Stimulated activated naive B cell treated with anti-CD40 and anti-IgM and Interleukin-4, amounts not matched to agents 10 μg/mL and 1 μg/mL and 100 μg/mL, for 72 hours (primary cell): ENCODE measurements at regions not wholly inside any gene's neighbourhood (a gene's known extent, or its start where the extent isn't known, plus 50 kb on each side); places are given as distances from the start of the nearest gene placed in this dataset.
"Not testable (repeated sequence)": the region's sequence is repeated elsewhere in the genome, so short reads cannot be mapped to it uniquely, and the experiment has no call there.

Experiments
- ATAC-seq, 2 donors: fragments of 150-1000 bp; cut with Tn5 transposase; replicated peaks; 2 replicates each; pipeline ENCODE4 v1.10.0; 2021; ENCODE audit warnings: moderate library complexity in 1 of 2
- DNase-seq: peaks from one replicate; pipeline ENCODE4 v3.0.0; 2021
- H3K27ac Mint-ChIP-seq: one replicate; pipeline ENCODE4 v1.8.0; 2022; ENCODE audit warnings: mild to moderate bottlenecking, mixed read lengths
- H3K27me3 Mint-ChIP-seq, 2 donors: one replicate each; pipeline ENCODE4 v1.8.0; 2022; ENCODE audit warnings: mixed read lengths in 2 of 2
- H3K36me3 Mint-ChIP-seq, 2 donors: one replicate each; pipeline ENCODE4 v1.8.0; 2022; ENCODE audit warnings: mixed read lengths in 2 of 2, mild to moderate bottlenecking in 1 of 2
- H3K4me1 Mint-ChIP-seq, 2 donors: one replicate each; pipeline ENCODE4 v1.8.0; 2022; ENCODE audit warnings: mixed read lengths in 2 of 2, mild to moderate bottlenecking in 1 of 2
- H3K4me3 Mint-ChIP-seq, 2 donors: one replicate each; pipeline ENCODE4 v1.8.0; 2022; ENCODE audit warnings: mild to moderate bottlenecking in 2 of 2, mixed read lengths in 2 of 2, moderate library complexity in 1 of 2
- H3K9me3 Mint-ChIP-seq, 2 donors: one replicate each; pipeline ENCODE4 v1.8.0; 2022; ENCODE audit warnings: mixed read lengths in 2 of 2, mild to moderate bottlenecking in 1 of 2

DNA sequence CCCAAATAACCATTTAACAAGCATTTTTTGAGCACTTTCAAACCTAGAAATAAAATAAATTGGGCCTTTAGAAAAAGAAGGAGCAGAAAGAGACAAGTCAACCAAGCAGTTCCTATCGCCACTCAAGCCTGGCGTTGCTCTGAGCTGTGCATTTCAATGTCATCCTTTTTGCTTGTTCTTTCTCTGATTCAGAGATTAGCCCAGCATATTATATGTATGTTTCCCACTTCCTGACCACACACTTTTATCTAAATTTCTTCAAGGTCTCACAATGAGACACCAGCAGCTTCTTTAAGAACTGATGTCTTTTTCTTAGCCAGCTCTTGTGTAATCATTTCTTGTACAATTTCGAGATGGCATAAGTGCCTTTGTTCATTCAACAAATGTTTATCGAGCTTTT, 344.5 kb upstream of the ID2 start:
- H3K27ac Mint-ChIP-seq = no peak overlapping the region
- no peak for DNase-seq

GRCh38 chr2:8342407-8342806, 339.4 kb upstream of the ID2 start:
- H3K27ac Mint-ChIP-seq = no peak overlapping the region
- no peak for DNase-seq
- H3K27me3 Mint-ChIP-seq = peaks cover 16 to 23% of the 10 kb centered on the region in 2 donors
- ATAC-seq = no peak
- H3K36me3 Mint-ChIP-seq = peaks cover 2 to 4% of the 10 kb centered on the region in 2 donors
- peaks cover 0 to 2% of the 10 kb centered on the region in 2 donors for H3K4me1 Mint-ChIP-seq
- H3K9me3 Mint-ChIP-seq = peaks cover 2 to 4% of the 10 kb centered on the region in 2 donors
- H3K4me3 Mint-ChIP-seq = no peak overlapping the region

More for the DNA sequence above, 344.5 kb upstream of the ID2 start:
- Mint-ChIP-seq H3K36me3 (peaks cover 2 to 4% of the 10 kb centered on the region in 2 donors), H3K27me3 (peaks cover 16 to 26% of the 10 kb centered on the region in 2 donors), H3K4me1 (peaks cover 0 to 3% of the 10 kb centered on the region in 2 donors), H3K9me3 (peaks cover 4% of the 10 kb centered on the region in 2 donors), H3K4me3 (no peak overlapping the region)
- ATAC-seq = no peak

- Mint-ChIP-seq H3K36me3 (peaks cover 2 to 4% of the 10 kb centered on the region in 2 donors), H3K4me1 (peaks cover 0 to 2% of the 10 kb centered on the region in 2 donors), H3K27ac (no peak overlapping the region), H3K4me3 (no peak overlapping the region), H3K9me3 (peaks cover 2 to 4% of the 10 kb centered on the region in 2 donors), H3K27me3 (peaks cover 11 to 19% of the 10 kb centered on the region in 2 donors)
- no peak for DNase-seq
- ATAC-seq = no peak
Measured at GRCh38 chr2:8343031-8343430, 338.8 kb upstream of the ID2 start.

GRCh38 chr2:8344144-8345097, 337.4 kb upstream of the ID2 start:
- Mint-ChIP-seq H3K36me3 (peaks cover 2 to 4% of the 10 kb centered on the region in 2 donors), H3K27ac (no peak overlapping the region), H3K4me3 (no peak overlapping the region), H3K4me1 (peaks cover 0 to 2% of the 10 kb centered on the region in 2 donors), H3K27me3 (peaks cover 12 to 20% of the 10 kb centered on the region in 2 donors), H3K9me3 (peaks cover 2 to 4% of the 10 kb centered on the region in 2 donors)
- DNase-seq = no peak
- no peak for ATAC-seq

GRCh38 chr2:8345200-8345599, 336.7 kb upstream of the ID2 start:
- peaks cover 2 to 4% of the 10 kb centered on the region in 2 donors for H3K36me3 Mint-ChIP-seq
- peaks cover 19 to 25% of the 10 kb centered on the region in 2 donors for H3K27me3 Mint-ChIP-seq
- H3K4me3 Mint-ChIP-seq = no peak overlapping the region
- H3K4me1 Mint-ChIP-seq = peaks cover 0 to 2% of the 10 kb centered on the region in 2 donors
- H3K9me3 Mint-ChIP-seq = peaks cover 2 to 4% of the 10 kb centered on the region in 2 donors
- DNase-seq (no peak), ATAC-seq (no peak)
- no peak overlapping the region for H3K27ac Mint-ChIP-seq

GRCh38 chr2:8346208-8346607, 335.6 kb upstream of the ID2 start:
- ATAC-seq (no peak), DNase-seq (no peak)
- no peaks in the 10 kb centered on the region for H3K4me1 Mint-ChIP-seq
- no peak overlapping the region for H3K27ac Mint-ChIP-seq
- H3K4me3 Mint-ChIP-seq = no peak overlapping the region
- H3K9me3 Mint-ChIP-seq = no peaks in the 10 kb centered on the region
- H3K27me3 Mint-ChIP-seq = peaks cover 25 to 29% of the 10 kb centered on the region in 2 donors
- H3K36me3 Mint-ChIP-seq = no peaks in the 10 kb centered on the region

DNA sequence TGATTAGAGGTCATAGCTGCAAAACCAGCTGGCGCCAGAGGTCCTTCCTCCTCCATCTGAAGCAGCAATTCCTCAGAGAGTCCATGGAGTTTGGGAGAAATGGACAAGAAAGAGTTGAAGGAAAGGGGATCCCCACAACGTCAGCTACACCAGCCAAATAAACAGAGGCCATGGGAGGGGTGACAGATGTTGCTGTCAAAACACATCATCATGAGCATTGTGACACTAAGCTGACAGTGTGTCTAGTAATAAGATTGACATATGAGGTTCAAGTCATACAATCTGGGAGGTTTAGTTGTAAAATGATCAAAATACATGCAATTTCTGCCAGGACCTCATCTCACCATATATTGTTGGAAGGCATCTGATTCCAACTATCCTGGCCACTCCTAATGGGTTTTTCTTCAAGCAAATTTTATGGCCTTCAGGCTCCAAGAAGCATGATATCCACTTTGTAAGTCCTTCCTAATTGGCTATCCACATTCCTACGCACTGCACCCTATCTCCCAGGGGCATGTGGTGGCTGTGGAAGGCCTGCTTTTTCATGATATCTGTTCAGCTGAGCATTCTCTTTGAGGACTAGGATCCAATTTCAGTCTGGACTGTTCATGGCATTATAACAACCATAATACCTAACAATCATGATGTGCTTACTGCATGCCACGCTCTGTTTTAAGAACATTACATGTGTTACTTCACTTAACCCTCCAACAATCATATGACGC, 335.0 kb upstream of the ID2 start:
- ATAC-seq = no peak
- DNase-seq = no peak
- no peaks in the 10 kb centered on the region for H3K9me3 Mint-ChIP-seq
- H3K27ac Mint-ChIP-seq = no peak overlapping the region
- H3K4me3 Mint-ChIP-seq = no peak overlapping the region
- no peaks in the 10 kb centered on the region for H3K36me3 Mint-ChIP-seq
- H3K4me1 Mint-ChIP-seq = no peaks in the 10 kb centered on the region
- H3K27me3 Mint-ChIP-seq = peaks cover 28 to 29% of the 10 kb centered on the region in 2 donors

GRCh38 chr2:8348911-8349310, 332.9 kb upstream of the ID2 start:
- H3K9me3 Mint-ChIP-seq, DNase-seq, H3K27ac Mint-ChIP-seq, H3K4me3 Mint-ChIP-seq, ATAC-seq, H3K4me1 Mint-ChIP-seq, H3K36me3 Mint-ChIP-seq: not testable (repeated sequence)
- H3K27me3 Mint-ChIP-seq = peaks cover 34 to 39% of the 10 kb centered on the region in 2 donors

GRCh38 chr2:8352296-8352695, 329.6 kb upstream of the ID2 start:
- ATAC-seq = no peak
- Mint-ChIP-seq H3K36me3 (no peaks in the 10 kb centered on the region), H3K27ac (no peak overlapping the region)

DNA sequence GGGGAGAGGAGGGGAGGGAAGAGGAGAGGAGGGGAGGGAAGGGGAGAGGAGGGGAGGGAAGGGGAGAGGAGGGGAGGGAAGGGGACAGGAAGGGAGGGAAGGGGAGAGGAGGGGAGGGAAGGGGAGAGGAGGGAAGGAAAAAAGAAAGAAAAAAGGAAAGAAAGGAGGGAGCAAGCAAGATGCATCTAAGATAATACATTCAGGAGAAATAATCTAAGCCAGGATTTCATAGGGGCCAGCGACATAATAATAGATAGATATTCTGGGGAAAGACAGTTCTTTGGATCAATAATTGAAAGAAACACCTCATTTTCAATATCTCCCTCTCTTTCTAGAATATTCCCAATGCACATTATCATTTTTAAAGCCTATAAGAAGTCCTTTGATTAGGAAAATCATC, 328.9 kb upstream of the ID2 start:
- Mint-ChIP-seq H3K4me3 (no peak overlapping the region), H3K4me1 (peaks cover 3% of the 10 kb centered on the region in 2 donors), H3K36me3 (no peaks in the 10 kb centered on the region), H3K27me3 (peaks cover 32 to 50% of the 10 kb centered on the region in 2 donors), H3K9me3 (peaks cover 0 to 3% of the 10 kb centered on the region in 2 donors), H3K27ac (no peak overlapping the region)
- ATAC-seq (no peak), DNase-seq (no peak)

More at GRCh38 chr2:8352296-8352695, 329.6 kb upstream of the ID2 start:
- no peaks in the 10 kb centered on the region for H3K4me1 Mint-ChIP-seq
- H3K4me3 Mint-ChIP-seq = no peak overlapping the region
- H3K27me3 Mint-ChIP-seq = peaks cover 28 to 46% of the 10 kb centered on the region in 2 donors
- no peak for DNase-seq
- peaks cover 0 to 3% of the 10 kb centered on the region in 2 donors for H3K9me3 Mint-ChIP-seq

DNA sequence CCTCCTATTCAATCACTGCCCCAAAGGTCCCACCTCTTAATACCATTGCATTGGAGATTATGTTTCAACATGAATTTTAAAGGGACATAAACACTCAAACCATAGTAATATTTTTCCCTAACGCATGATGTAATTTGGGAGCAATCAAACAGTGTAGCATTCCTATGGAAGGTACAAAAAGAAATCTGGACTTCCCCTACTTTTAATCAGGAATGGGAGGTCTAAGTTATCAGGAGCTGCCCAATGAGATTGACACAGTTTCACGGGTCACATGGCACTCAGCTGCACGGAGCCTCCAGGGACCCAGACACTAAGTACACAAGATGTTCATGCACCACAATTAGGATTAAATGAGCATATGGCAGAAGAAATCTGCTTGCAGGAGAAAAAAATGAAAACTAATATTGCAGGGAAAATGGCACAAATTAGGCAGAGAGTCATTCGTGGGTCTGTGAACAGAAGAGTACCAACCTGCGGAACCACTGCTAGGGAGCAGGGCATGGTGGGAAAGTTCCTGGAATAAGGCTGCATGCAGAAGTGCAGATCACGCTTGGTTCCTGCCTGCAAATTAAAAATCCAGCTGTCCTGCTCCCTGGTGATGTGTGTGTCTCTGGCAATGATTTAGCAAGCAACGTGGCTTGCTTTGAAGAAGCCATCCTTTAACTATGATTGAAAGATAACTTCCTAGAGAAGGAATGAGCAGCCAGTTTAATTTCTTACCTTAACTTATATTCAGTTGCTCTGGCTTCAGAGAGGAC, 326.6 kb upstream of the ID2 start:
- Mint-ChIP-seq H3K4me3 (no peak overlapping the region), H3K36me3 (no peaks in the 10 kb centered on the region), H3K9me3 (peaks cover 0 to 3% of the 10 kb centered on the region in 2 donors), H3K4me1 (peaks cover 6 to 8% of the 10 kb centered on the region in 2 donors), H3K27ac (no peak overlapping the region), H3K27me3 (peaks cover 30 to 46% of the 10 kb centered on the region in 2 donors)
- ATAC-seq (no peak), DNase-seq (no peak)

- Mint-ChIP-seq H3K27ac (no peak overlapping the region), H3K36me3 (no peaks in the 10 kb centered on the region), H3K27me3 (peaks cover 31 to 42% of the 10 kb centered on the region in 2 donors), H3K9me3 (peaks cover 0 to 3% of the 10 kb centered on the region in 2 donors), H3K4me3 (no peak overlapping the region), H3K4me1 (peaks cover 6 to 8% of the 10 kb centered on the region in 2 donors)
- DNase-seq (no peak), ATAC-seq (no peak)
Measured at GRCh38 chr2:8357738-8358518, 323.9 kb upstream of the ID2 start.

- H3K27ac Mint-ChIP-seq = no peak overlapping the region
- no peaks in the 10 kb centered on the region for H3K9me3 Mint-ChIP-seq
- peaks cover 36 to 54% of the 10 kb centered on the region in 2 donors for H3K27me3 Mint-ChIP-seq
- peaks cover 6 to 8% of the 10 kb centered on the region in 2 donors for H3K4me1 Mint-ChIP-seq
- no peaks in the 10 kb centered on the region for H3K36me3 Mint-ChIP-seq
- no peak overlapping the region for H3K4me3 Mint-ChIP-seq
- DNase-seq = no peak
- ATAC-seq = no peak
Measured at GRCh38 chr2:8361930-8362329, 319.9 kb upstream of the ID2 start.
